HG03025 (cell line): ENCODE measurements at regions not wholly inside any gene's neighbourhood (a gene's known extent, or its start where the extent isn't known, plus 50 kb on each side); places are given as distances from the start of the nearest gene placed in this dataset.
"Not testable (repeated sequence)": the region's sequence is repeated elsewhere in the genome, so short reads cannot be mapped to it uniquely, and the experiment has no call there.

Source experiments
- ATAC-seq: cut with Tn5 transposase; IDR thresholded peaks from one replicate; pipeline ENCODE4 v1.9.1; 2021; ENCODE audit warnings: mild to moderate bottlenecking, moderate library complexity; ENCODE audit not compliant: unreplicated experiment, low FRiP score

- ATAC-seq = no peak
Measured at GRCh38 chr14:105891631-105892452, 365.5 kb downstream of the TMEM121 start.

DNA sequence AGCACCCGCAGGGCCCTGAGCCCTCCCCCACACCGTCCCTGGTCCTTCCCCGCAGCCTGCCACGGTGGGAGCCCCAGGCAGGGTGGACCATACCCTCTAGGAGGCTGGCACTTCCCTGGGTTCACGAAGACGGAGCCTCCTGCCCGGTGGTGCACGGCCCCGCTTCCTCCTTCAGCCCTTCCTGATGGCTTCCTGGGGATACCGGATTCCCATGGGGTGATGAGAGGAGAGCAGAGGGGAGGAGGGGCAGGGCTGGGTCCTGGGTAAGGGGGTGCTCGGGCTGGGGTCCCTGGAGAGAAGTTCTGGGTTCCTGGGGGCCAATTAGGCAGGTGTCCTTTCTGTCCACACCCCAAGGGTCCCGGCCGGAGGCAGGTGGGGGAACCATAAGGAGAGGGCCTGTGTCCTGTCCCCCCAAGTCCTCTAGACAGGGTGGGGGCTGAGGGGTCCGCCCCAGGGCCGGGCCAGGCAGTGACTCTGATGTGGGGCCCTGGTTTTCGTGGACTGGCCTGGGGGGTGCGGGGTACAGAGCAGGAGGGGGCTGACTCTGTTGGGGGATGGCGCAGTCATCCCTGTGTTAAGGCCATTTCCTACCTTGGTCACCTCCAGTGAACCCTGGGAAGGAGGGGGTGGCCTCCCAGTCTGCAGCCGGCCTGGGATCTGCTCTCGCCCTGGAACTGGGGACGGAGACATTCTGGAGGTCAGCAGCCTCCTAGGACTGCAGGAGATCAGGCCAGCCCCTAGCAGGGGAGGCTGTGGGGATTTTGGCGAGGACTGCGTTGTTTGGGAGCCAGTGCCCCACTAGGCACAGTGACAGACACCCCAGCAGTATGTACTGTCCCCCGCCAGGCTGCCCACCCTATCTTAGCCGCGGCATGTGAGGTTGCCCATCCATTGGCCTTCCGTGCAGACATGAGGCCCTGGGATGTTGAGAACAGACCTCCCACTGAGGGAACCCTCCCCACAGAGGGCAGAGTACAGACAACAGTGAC, 366.4 kb downstream of the TMEM121 start:
- not testable (repeated sequence) for ATAC-seq

GRCh38 chr14:105893686-105894085, 367.3 kb downstream of the TMEM121 start:
- ATAC-seq = not testable (repeated sequence)

DNA sequence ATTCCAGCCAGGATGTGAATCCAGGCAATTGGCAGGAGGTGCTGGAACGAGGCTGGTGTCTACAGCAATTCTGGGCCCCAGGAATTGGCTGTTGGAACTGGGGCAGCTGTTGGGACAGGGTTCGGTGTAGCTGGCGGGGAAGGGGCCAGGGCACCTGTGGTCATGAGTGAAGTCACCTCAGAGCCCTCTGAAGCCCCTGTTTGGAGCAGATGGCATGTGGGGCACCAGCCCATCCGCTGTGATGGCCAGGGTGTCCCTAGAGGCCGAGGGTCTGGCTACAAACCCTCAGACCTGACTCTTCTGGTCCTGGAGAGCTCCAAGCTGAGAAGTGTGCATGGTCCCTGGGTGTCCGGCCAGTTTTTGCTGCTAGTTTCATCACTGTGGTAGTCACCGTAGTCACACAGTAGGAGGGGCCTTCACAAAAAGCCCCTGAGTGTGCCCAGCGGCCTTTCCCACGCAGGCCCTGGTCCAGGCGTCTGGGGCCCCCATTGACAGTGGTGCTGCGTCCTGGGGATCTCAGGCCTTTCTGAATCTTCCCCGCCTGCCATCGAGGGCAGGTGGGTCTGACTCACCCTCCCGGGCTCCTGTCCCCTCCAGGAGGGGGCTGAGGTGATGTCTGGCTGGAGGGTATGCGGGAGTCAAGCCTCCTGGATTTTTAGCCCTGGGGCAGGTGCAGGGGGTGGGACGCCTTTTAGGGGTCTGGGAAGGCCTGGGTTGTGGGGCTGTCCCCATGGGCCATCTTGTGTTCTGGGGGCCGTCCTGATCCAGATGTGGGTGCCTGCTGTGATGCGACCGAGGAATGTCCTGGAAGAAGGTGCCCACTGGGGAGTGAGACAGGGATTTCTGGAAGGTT, 368.0 kb downstream of the TMEM121 start:
- no peak for ATAC-seq

DNA sequence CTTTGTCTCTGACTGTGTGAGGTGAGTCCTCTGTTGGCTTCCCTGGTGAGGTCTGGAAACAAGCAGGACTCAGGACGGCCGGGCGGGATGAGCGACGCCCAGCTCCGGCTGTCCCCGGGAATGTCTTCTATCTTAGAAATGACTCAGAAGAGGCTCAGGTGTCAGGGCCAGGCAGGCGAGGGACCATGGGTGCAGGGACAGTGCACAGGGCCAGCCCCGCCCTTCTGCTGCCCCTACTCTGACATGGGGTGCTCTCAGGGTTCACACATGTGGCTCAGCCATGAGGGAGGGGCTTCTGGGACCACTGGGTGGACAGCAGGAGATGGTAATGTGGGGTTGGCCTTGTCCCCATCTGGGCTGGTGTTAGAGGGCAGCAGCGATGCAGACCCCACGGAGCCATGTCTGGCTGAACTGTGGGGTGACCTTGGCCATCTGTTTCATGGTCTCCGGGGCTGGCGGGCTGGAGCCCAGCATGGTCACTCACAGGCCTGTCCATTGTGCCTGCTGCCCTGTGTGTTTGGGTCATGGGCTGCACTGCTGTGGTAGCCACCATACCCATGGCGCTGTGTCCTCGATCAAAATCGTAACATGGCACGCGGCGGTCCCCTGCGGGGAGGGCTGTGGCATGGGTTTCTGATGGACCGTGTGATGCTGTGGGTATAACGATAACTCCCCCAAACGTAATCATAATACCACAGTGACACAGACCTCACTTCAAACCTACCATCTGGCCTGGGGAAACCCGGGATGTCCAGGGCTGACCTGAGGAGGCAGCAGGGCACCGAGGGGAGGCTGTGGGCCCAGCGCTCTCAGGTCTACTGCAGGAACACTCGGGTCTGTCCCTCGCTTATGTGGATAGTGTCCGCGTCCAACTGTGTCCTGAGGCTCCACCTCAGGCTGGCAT, 368.8 kb downstream of the TMEM121 start:
- ATAC-seq = no peak

DNA sequence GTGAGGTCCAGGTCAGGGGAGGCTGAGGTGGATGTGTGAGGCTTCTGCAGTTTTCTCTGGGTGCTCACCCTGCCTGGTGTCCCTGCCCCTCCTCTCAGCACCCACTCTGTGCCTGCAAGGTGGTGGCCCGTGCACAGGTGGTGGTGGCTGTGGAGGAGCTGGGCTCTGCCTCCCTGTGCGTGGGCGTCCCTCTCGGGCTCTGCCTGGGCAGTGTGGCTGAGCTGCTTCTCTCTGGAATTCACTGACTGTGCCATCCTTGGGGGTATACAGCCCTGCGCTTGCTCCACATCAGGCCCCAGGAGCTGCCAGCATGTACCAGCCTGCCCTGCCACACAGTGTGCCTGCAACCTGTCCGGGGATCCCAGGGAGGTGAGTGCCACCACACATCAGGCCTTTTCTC, 369.8 kb downstream of the TMEM121 start:
- not testable (repeated sequence) for ATAC-seq

GRCh38 chr14:105896961-105897724, 370.8 kb downstream of the TMEM121 start:
- not testable (repeated sequence) for ATAC-seq

- ATAC-seq = no peak
Measured at GRCh38 chr14:105897725-105898113, 371.3 kb downstream of the TMEM121 start.

DNA sequence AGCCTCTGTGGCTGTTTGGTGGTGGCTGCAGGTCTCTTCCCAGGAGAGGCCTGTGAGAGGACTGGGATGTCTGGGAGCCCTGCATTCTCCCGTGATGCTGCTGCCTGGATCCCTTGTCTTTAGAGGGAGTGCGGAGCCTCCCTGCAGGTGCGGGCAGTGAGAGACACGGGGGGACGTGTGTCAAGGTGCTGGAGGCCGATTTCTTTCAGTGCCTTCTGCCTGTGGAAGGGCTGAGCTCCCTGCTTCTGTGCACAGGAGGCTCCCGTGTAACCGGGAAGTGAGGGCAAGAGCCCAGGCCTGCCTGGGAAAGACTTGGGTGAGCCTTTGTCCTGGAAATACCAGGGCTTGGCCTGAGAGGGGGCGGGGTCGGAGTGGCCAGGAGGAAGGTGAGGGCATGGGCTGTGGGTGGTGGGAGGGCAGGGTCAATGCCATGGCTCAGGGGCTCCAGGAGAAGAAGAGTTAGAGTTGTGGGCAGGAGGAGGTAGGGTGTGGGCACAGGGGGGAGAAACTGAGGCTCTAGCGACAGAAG, 372.2 kb downstream of the TMEM121 start:
- no peak for ATAC-seq

GRCh38 chr14:105899071-105899641, 372.8 kb downstream of the TMEM121 start:
- no peak for ATAC-seq

GRCh38 chr14:105899657-105900397, 373.4 kb downstream of the TMEM121 start:
- ATAC-seq = no peak

- ATAC-seq = no peak
Measured at GRCh38 chr14:105900398-105901160, 374.2 kb downstream of the TMEM121 start.

- no peak for ATAC-seq
Measured at GRCh38 chr14:105901226-105901625, 374.8 kb downstream of the TMEM121 start.

- no peak for ATAC-seq
Measured at GRCh38 chr14:105902131-105902898, 375.9 kb downstream of the TMEM121 start.

GRCh38 chr14:105902899-105903165, 376.4 kb downstream of the TMEM121 start:
- ATAC-seq = not testable (repeated sequence)

- no peak for ATAC-seq
Measured at GRCh38 chr14:105903971-105904370, 377.6 kb downstream of the TMEM121 start.
